ENCODE measurements at regions not wholly inside any gene's neighbourhood (a gene's known extent, or its start where the extent isn't known, plus 50 kb on each side); places are given as distances from the start of the nearest gene placed in this dataset.

GRCh38 chr13:62932256-62932883 is 1516.7 kb upstream of the PCDH20 start:
- DNase-seq (ENCODE audit: low read depth) = no peak

- no peak for DNase-seq (ENCODE audit: low read depth)
Measured at GRCh38 chr13:62931853-62932252, 1516.2 kb upstream of the PCDH20 start.

GRCh38 chr13:62924395-62924794 is 1508.7 kb upstream of the PCDH20 start:
- DNase-seq (ENCODE audit: low read depth) = no peak

GRCh38 chr13:62920159-62920558 is 1504.5 kb upstream of the PCDH20 start:
- peak; percentile 8 for DNase-seq (ENCODE audit: low read depth)

- DNase-seq (ENCODE audit: low read depth) = no peak
Measured at GRCh38 chr13:62919491-62919890, 1503.8 kb upstream of the PCDH20 start.

- peak; percentile 9 for DNase-seq (ENCODE audit: low read depth)
Measured at GRCh38 chr13:62910541-62911060, 1495.0 kb upstream of the PCDH20 start.

- no peak for DNase-seq (ENCODE audit: low read depth)
Measured at GRCh38 chr13:62908321-62908720, 1492.7 kb upstream of the PCDH20 start.

GRCh38 chr13:62906896-62907295 is 1491.2 kb upstream of the PCDH20 start:
- DNase-seq (ENCODE audit: low read depth) = no peak

- no peak for DNase-seq (ENCODE audit: low read depth)
Measured at GRCh38 chr13:62906469-62906868, 1490.8 kb upstream of the PCDH20 start.

- no peak for DNase-seq (ENCODE audit: low read depth)
Measured at GRCh38 chr13:62887046-62887445, 1471.4 kb upstream of the PCDH20 start.

- DNase-seq (ENCODE audit: low read depth) = peak; percentile 43
Measured at GRCh38 chr13:62879071-62879470, 1463.4 kb upstream of the PCDH20 start.

GRCh38 chr13:62875118-62875640 is 1459.5 kb upstream of the PCDH20 start:
- DNase-seq (ENCODE audit: low read depth) = peak; percentile 11

- no peak for DNase-seq (ENCODE audit: low read depth)
Measured at GRCh38 chr13:62850331-62850730, 1434.7 kb upstream of the PCDH20 start.

GRCh38 chr13:62847520-62847919 is 1431.9 kb upstream of the PCDH20 start:
- DNase-seq (ENCODE audit: low read depth) = no peak

GRCh38 chr13:62846302-62846701 is 1430.7 kb upstream of the PCDH20 start:
- no peak for DNase-seq (ENCODE audit: low read depth)

- no peak for DNase-seq (ENCODE audit: low read depth)
Measured at GRCh38 chr13:62839338-62839737, 1423.7 kb upstream of the PCDH20 start.

- no peak for DNase-seq (ENCODE audit: low read depth)
Measured at GRCh38 chr13:62838929-62839328, 1423.3 kb upstream of the PCDH20 start.

GRCh38 chr13:62837895-62838294 is 1422.2 kb upstream of the PCDH20 start:
- DNase-seq (ENCODE audit: low read depth) = peak; percentile 46

GRCh38 chr13:62829486-62829885 is 1413.8 kb upstream of the PCDH20 start:
- no peak for DNase-seq (ENCODE audit: low read depth)

- peak; percentile 11 for DNase-seq (ENCODE audit: low read depth)
Measured at GRCh38 chr13:62799931-62800436, 1384.3 kb upstream of the PCDH20 start.

GRCh38 chr13:62799038-62799535 is 1383.4 kb upstream of the PCDH20 start:
- no peak for DNase-seq (ENCODE audit: low read depth)

GRCh38 chr13:62793850-62794249 is 1378.2 kb upstream of the PCDH20 start:
- DNase-seq (ENCODE audit: low read depth) = no peak

GRCh38 chr13:62781866-62782265 is 1366.2 kb upstream of the PCDH20 start:
- no peak for DNase-seq (ENCODE audit: low read depth)

- no peak for DNase-seq (ENCODE audit: low read depth)
Measured at GRCh38 chr13:62779161-62779560, 1363.5 kb upstream of the PCDH20 start.
